Hematopoietic multipotent progenitor cell treated with erythropoietin and hydrocortisone succinate and interleukin-3 and kit ligand, for 17 days (in vitro differentiated cells): ENCODE measurements at regions not wholly inside any gene's neighbourhood (a gene's known extent, or its start where the extent isn't known, plus 50 kb on each side); places are given as distances from the start of the nearest gene placed in this dataset.
"Not testable (repeated sequence)": the region's sequence is repeated elsewhere in the genome, so short reads cannot be mapped to it uniquely, and the experiment has no call there.

Source experiments
- DNase-seq: peaks from one replicate; pipeline ENCODE4 v3.0.0-alpha.2; 2015; ENCODE audit warnings: low spot score

DNA sequence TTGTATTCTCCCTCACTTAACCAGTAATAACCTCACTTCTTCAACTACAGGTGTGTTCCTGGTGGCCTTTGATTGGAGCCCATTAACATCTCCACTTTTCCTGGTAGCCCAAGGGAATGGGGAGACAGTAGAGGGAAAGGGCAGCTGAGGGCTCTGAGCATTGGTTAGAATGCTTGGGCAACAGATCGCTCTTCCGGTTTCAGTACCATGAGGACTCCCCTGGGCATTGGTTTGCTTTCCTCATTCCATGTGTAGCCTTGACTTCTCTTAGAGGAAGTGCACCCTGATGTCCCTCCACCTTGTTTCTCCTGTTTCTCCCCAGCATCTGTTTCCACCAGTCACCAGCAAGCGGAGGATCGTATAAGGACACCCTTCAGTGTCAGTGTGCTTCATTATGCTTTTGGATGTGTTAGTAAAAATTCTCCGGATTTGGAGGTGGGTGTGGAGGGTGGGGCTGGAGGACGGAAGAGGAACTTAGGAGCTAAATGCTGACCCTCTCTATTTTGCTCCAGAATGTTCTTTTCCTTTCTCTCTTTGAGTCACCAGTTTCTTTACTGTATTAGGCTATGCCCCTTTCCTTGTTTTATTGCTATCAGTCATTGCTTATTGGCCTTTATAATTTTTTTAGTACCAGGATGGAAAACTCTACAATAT lies 50.6 kb upstream of the ZNG1B start:
- not testable (repeated sequence) for DNase-seq

- not testable (repeated sequence) for DNase-seq
Observed at GRCh38 chr2:113379621-113380020, 57.9 kb upstream of the ZNG1B start.

DNA sequence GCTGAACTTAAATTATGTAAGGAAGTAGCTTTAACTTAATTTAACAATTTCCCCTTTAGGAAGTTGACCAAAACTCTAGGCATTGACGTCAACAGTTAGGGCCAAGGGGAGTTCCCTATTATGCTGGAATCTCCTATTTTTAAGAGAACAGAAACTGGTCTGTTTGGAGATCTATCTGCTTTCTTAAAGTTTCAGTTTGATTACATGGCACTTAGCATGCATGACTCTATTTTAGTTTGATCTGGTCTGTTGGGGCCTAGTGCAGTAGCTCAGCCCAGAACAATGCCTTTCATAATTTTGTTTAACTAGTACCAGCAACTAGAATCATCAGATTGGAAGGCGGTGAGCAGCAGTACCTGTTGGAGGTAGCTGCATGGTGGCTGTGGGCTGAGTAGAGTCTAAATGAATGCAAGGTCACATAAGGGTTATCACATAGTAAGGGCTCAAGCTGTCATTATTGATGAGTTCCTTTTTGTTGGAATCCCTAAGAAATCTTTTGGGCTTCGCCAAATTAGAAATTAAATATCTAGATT lies 60.5 kb upstream of the ZNG1B start:
- no peak for DNase-seq

DNA sequence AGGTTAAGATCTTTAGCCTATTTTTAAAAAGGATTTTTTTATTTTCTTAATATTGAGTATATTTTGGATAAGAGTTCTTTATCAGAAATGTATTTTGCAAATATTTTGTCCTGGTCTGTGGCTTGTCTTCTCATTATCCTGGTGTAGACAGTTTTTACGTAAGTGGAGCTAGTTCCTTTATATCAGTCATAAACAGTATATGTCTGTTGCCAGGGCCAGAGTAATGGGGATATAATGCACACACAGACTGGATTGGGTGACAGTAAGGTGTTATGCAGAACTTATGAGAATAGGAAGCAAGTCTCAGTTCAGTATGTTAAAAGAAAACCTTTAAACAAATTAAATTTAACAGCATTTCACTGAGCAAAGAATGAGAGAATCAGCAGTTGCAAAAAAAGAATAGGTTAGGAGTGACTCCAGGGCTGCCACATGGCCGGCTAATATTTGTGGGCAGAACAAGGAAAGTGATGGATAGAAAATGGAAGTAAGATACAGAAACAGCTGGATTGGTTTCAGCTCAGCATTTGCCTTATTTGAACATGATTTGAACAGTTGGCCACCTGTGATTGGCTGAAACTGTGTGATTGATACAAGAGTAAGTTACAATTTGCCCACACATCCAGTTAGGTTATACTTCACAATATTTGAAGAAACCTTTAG lies 61.1 kb upstream of the ZNG1B start:
- no peak for DNase-seq

GRCh38 chr2:113374857-113375256 lies 62.6 kb upstream of the ZNG1B start:
- DNase-seq: not testable (repeated sequence)

DNA sequence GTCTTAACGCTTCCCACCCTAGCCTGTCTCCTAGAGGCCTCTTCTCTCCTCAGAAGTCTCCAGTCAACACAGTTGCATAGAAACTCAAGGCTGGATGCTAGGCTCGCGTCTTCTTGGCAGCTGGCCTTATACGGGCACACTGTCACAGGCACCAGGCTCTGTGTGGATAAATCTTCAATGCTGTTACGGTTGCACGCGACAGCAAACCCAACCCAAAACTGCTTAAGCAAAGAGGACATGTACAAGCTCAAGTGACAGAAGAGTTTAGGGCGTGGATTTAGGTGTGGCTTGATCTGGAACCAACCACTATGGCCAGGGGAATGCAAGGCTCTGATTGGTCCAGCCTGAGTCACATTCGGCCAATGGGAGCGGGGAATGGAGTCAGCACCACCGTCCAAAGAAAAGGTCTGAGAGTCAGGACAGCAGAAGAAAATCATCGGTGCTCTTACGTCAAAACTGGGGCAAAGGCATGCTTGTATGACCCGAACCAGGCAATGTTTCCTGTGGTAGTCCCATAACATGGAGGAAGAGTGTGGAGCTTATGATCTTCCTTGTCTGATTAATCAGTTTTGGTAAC lies 65.1 kb upstream of the ZNG1B start:
- DNase-seq: not testable (repeated sequence)

- peak; percentile 16 for DNase-seq
Observed at GRCh38 chr2:113370478-113371091, 66.9 kb upstream of the ZNG1B start.

- DNase-seq: no peak
Observed at GRCh38 chr2:113370030-113370429, 67.5 kb upstream of the ZNG1B start.

- DNase-seq: not testable (repeated sequence)
Observed at GRCh38 chr2:113368581-113368980, 68.9 kb upstream of the ZNG1B start.

- DNase-seq: not testable (repeated sequence)
Observed at GRCh38 chr2:113366821-113367220, 70.7 kb upstream of the ZNG1B start.

DNA sequence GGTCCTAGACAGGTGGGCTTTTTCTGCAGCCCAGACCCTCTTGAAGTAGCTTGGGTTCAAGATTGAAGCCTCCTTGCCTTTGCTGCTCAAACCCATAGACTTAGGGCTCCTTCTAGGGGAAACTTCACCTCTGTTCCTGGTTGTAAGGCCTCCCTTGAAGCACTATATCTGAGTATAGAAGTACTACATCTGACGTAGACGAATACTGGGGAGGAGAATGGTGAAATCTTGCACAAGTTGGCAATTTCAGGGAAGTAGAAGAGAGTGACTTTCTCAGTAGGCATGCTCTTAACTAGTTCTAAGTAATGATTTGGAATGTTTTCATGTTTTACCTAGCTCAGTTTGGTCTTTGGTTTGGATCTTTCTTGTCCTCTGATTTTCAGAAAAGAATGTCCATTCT lies 71.7 kb upstream of the ZNG1B start:
- DNase-seq: not testable (repeated sequence)

DNA sequence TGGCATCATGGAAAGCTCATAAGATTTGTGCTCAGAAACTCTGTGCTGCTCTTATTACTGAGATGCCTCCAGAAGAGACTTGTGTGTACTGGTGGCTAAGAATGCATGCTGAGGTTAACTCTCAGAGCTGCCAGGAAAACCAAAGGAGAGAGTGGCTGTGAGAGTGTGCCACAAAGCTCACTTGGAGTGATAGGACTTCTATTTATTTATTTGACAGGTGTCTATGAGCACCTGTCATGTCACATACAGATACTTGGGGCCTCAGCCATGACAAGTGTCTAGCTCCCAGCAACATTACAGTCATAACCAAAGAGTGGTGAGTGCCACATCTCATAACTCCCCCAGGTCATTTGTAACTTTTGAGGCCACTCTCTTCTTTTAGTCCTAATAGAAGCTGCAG lies 72.2 kb upstream of the ZNG1B start:
- not testable (repeated sequence) for DNase-seq

DNA sequence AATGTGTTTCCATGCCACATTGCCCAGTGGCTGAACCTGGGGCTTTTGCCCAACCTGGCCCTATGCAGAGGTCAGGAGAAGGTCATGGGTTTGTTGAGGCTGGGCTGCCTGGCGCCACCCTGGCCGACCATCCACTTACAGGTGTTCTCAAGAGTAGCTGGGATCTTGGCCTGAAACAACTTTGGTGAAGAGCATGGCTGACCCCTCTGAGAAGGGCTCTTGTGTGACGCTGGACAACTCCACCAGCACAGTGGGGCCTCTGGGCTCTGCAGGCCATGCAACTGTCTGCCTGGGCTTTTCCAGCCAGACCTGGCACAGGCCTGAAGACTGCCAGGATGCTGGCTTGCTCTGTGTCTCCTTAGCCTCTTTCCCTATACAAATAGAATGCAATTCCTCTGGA lies 76.4 kb upstream of the ZNG1B start:
- DNase-seq: no peak

GRCh38 chr2:113357071-113357470 lies 78.3 kb upstream of the PAX8 start:
- no peak for DNase-seq

DNA sequence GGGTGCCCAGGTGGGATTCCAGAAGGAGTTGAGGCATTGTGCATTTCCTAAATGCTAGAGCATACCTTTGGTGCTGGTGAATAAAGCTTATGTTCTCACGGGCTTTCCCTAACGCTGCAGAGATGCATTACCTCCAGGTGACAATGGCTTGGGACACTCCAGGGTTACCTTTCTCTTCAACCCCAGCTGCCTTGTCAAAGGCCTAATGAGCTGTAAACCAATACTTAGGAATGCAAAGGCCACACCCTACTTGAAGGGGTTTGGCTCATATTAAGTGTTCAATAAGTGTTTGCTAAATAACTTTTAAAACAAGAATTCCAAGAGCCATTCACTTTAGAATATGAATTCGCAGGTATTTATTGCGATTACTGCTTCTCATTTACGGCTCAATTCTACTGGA lies 77.6 kb upstream of the PAX8 start:
- DNase-seq: not testable (repeated sequence)

GRCh38 chr2:113355339-113356015 lies 76.8 kb upstream of the PAX8 start:
- not testable (repeated sequence) for DNase-seq

DNA sequence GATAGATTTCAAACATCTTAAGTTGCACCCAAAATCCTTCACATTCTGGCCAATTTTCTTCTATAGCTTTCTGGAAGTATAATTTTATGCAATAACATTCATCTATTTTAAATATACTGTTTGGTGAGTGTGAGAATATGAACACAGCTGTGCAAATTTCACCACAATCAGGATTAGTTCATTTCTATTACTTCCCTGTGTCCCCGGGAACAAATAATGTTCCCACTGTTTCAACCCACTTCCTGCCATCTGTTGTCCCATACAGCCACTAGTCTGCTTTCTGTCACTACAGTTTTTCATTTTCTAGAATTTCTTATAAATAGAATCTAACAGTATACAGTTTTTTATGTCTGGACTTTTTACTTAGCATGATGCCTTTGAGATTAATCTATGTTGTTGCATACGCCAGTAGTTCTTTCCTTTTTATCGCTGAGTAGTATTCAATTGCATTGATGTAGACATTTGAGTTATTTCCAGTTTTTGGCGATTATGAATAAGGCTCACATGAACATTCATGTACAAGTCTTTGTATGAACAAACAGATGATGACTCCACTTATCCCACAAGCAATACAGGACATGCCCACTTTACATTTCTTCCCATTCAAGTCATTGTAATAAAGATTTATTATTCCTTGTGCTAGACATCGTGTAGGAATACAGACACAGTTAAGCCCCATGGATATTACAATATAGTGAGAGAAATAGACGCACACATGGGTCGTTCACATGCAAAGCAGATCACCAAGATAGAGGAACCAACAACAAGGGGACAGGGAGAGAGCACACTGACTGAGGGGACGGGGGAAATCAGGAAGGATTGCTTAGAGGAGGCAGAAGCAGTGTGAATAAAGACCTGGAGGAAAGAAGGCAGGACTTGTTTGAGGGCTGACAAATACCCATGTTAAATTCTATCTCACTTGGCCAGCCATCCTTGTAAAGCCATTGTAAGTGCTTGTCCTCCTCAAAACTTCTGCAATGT lies 72.9 kb upstream of the PAX8 start:
- no peak for DNase-seq

DNA sequence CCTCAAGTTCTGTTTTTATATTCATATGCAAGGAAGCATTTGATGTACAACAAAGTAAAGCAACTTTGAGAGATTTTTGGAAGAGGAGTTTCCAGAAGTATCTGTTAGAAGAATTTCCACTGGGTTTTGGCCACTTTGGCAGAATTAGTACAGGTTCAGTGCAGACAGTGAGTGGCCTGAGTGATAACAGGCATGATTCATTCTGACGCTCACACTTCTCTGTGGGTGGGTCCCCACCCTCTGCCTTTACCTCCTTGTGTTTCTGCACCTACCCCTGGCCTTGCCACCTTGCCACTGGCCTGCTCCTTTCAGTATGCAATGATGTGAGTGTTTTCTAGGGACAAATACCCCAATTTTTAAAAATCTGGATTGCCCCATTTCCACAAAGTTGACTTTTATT lies 65.1 kb upstream of the PAX8 start:
- not testable (repeated sequence) for DNase-seq

DNA sequence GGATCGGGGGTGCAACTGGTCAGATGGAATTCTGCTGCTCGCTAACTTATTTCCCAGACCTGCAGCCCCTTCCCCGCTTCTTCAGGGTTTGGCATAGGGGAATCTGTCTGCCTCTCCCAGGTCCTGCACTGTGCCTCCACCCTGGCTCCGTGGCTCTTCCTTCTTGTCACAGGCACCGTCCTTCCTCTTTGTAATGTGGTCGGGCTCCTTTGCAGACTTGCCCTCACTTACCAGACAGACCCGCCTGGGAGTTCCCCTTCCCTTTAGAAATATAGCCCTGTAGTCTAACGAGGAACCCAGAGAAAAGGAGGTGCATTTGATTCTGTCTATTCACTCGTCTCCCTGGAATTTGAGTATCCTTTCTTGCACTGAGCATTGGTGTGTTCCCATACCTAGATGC lies 63.9 kb upstream of the PAX8 start:
- no peak for DNase-seq

- not testable (repeated sequence) for DNase-seq
Observed at GRCh38 chr2:113341870-113342253, 63.1 kb upstream of the PAX8 start.
